Esophagus muscularis mucosa (tissue), 4 donors: ENCODE measurements at regions not wholly inside any gene's neighbourhood (a gene's known extent, or its start where the extent isn't known, plus 50 kb on each side); places are given as distances from the start of the nearest gene placed in this dataset.

Source experiments
- DNase-seq: peaks from one replicate; pipeline ENCODE4 v3.0.0-alpha.2; 2017; ENCODE audit errors: extremely low spot score
- H3K27ac ChIP-seq, 4 donors: fragments of 200-600 bp; sonication (generic); replicated peaks in 1 of 4; 1 replicate in 3 of 4; 2 replicates in 1 of 4; pipeline ENCODE4 v1.5.1; 2016 to 2019; ENCODE audit warnings: mild to moderate bottlenecking in 1 of 4
- H3K27me3 ChIP-seq, 4 donors: fragments of 200-600 bp; sonication (generic); one replicate each; pipeline versions ENCODE4 v1.5.1 to v1.6.0; 2016 to 2019
- H3K36me3 ChIP-seq, 4 donors: fragments of 200-600 bp; sonication (generic); one replicate each; pipeline ENCODE4 v1.5.1; 2016 to 2019
- H3K4me1 ChIP-seq, 4 donors: fragments of 200-600 bp; sonication (generic); one replicate each; pipeline ENCODE4 v1.5.1; 2016 to 2019
- H3K4me3 ChIP-seq, 4 donors: fragments of 200-600 bp; sonication (generic); 1 replicate in 2 of 4; 2 replicates in 2 of 4; pipeline ENCODE4 v1.5.1; 2016 to 2019; ENCODE audit warnings: mild to moderate bottlenecking in 4 of 4, moderate library complexity in 1 of 4
- H3K9me3 ChIP-seq, 4 donors: fragments of 200-600 bp; sonication (generic); 1 replicate in 3 of 4; 2 replicates in 1 of 4; pipeline ENCODE4 v1.5.1; 2016 to 2019
- EP300 ChIP-seq: sonication (generic); formaldehyde crosslinking; IDR thresholded peaks from one replicate; pipeline ENCODE4 v1.6.1; 2017; ENCODE audit warnings: antibody characterized with exemption
- POLR2A ChIP-seq: fragments of 450-650 bp; IDR thresholded peaks from one replicate; pipeline ENCODE4 v1.6.1; 2017; ENCODE audit warnings: antibody characterized with exemption, moderate library complexity, mild to moderate bottlenecking, low read depth
- POLR2AphosphoS5 ChIP-seq, 2 donors: sonication (generic); formaldehyde crosslinking; IDR thresholded peaks; one replicate each; pipeline ENCODE4 v1.6.1; 2017; ENCODE audit warnings: antibody characterized with exemption in 2 of 2
- WGBS: methylation state at CpG from one replicate; pipeline ENCODE4 v1.1.5; 2018; 5-methylcytosine and 5-hydroxymethylcytosine counted together
- intact Hi-C: fragments of 100-400 bp; cut with DNase I; formaldehyde crosslinking; loops from one replicate; pipeline ENCODE4 v1.15.1; 2023
- TF ChIP-seq, protein P1 (sequence below), 3 experiments: fragments of 200-600 bp in 2 of 3; fragments of 450-650 bp in 1 of 3; sonication (generic) in 2 of 3; IDR thresholded peaks; one replicate each; pipeline ENCODE4 v1.5.1; 2017 to 2019; ENCODE audit warnings: antibody characterized with exemption in 3 of 3, mild to moderate bottlenecking in 2 of 3, moderate library complexity in 1 of 3

DNA sequence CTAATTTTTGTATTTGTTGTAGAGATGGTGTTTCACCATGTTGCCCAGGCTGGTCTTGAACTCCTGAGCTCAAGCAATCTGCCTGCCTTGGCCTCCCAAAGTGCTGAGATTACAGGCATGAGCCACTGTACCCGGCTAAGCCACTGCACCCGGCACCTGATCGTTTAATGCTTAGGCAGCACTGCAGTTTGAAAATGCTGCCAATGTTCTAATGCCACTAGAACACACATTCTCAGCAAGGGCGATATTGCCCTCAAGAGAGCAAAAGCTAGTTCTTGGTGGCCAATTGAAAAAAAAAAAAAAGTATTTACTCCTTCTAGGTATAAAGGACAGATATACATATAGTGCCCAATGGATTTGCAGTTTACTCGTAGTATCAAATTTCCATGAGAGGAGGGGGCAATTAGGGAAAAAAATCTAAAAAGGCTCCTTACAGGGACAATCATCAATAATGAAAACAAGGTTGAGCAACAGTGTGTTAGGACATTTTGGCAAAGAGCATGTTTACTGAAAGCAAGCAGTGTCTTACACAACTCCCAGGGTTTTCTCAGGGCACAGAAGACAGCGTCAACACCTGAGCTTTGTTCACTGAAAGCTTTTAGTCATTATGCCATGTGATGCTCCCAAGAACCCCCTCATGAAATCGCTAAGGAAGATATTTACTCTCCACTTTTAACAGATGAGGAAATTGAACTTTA lies 199.9 kb upstream of the PKDCC start:
- WGBS = 70% methylated on average over 7 of the region's 7 CpGs
- H3K4me1 ChIP-seq = no peaks in the 10 kb centered on the region
- H3K36me3 ChIP-seq = no peaks in the 10 kb centered on the region
- H3K27me3 ChIP-seq = peaks cover 0 to 9% (median 0%) of the 10 kb centered on the region in 4 donors
- no peak overlapping the region for H3K27ac ChIP-seq
- intact Hi-C loops = loop anchor here (10.0 kb wide), 1 partner anchor 487 kb away; no protein-coding TSS in a partner anchor
- no peaks in the 10 kb centered on the region for H3K9me3 ChIP-seq
- TF ChIP-seq EP300 = no peak
- peak in 1 of 2 donors; percentile 28 for TF ChIP-seq POLR2AphosphoS5 (IDR thresholded peaks at IDR 0.05)
- no peak overlapping the region for H3K4me3 ChIP-seq
- peak; percentile 34 for DNase-seq

DNA sequence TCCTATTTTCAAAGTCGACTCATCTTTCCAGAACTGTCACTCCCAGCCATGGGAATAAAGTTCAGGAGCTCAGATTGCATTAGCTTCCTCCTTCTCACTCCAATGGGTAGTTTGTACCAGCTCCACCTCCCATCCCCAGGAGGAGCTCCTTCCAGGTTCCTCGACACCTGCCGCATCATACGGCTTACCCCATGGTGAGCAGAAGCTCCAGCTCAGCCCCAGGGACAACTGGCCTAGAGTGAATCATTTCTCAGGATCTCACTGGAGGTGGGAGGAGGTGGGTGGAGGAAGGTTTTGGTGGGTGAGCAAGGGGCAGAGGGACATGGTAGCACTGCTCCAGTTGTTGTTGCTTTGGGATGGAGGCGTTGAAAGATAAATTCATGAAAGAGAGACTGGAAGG lies 196.3 kb upstream of the PKDCC start:
- H3K27me3 ChIP-seq = peaks cover 0 to 3% (median 0%) of the 10 kb centered on the region in 4 donors
- no peaks in the 10 kb centered on the region for H3K9me3 ChIP-seq
- DNase-seq = no peak
- no peaks in the 10 kb centered on the region for H3K4me1 ChIP-seq
- intact Hi-C loops = no loop called here
- H3K36me3 ChIP-seq = no peaks in the 10 kb centered on the region
- 84% methylated on average over 5 of the region's 5 CpGs for WGBS
- no peak overlapping the region for H3K27ac ChIP-seq
- no peak overlapping the region for H3K4me3 ChIP-seq
- TF ChIP-seq EP300 = no peak
- no peak for TF ChIP-seq POLR2AphosphoS5 (IDR thresholded peaks at IDR 0.05)
- TF ChIP-seq, protein P1, sequence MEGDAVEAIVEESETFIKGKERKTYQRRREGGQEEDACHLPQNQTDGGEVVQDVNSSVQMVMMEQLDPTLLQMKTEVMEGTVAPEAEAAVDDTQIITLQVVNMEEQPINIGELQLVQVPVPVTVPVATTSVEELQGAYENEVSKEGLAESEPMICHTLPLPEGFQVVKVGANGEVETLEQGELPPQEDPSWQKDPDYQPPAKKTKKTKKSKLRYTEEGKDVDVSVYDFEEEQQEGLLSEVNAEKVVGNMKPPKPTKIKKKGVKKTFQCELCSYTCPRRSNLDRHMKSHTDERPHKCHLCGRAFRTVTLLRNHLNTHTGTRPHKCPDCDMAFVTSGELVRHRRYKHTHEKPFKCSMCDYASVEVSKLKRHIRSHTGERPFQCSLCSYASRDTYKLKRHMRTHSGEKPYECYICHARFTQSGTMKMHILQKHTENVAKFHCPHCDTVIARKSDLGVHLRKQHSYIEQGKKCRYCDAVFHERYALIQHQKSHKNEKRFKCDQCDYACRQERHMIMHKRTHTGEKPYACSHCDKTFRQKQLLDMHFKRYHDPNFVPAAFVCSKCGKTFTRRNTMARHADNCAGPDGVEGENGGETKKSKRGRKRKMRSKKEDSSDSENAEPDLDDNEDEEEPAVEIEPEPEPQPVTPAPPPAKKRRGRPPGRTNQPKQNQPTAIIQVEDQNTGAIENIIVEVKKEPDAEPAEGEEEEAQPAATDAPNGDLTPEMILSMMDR (IDR thresholded peaks at IDR 0.05) = no peak
- no peak for TF ChIP-seq POLR2A

DNA sequence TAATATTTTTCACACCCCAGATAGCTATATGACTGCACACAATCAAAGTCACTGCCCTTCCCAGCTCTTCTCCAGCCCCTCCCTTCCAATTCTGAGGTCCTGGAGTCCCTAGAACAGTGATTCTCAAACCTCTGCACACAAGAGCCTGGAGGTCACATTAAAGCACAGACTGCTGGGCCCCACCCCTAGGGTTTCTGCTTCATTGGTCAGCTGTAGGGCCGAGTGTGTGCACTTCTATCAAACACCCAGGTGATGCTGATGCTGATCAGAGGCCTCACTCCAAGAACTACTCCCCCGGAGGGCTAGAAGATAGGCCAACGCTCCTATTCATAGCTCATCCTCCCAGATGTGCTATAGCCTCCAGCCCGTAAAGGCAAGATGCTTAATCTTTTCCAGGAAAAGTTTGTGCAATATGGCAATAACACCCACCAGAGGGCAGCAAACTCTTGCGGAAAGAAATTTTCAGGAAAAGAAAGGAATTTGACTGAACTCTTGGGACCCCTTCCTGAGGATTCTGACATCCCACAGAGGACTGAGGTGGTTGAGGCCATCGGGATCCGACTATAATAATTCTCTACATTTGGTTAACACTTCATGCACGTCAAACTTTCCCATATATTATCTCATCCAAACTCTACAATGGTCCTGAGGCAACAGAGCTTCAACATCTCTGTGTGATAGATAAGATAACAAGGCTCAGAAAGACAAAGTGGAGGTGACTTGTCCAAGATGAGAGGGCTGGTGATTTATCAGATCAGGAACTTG lies 194.2 kb upstream of the PKDCC start:
- no peak overlapping the region for H3K4me3 ChIP-seq
- H3K27ac ChIP-seq = no peak overlapping the region
- no peaks in the 10 kb centered on the region for H3K4me1 ChIP-seq
- intact Hi-C loops = no loop called here
- no peak for DNase-seq
- WGBS = 8% methylated on average over 8 of the region's 8 CpGs
- H3K9me3 ChIP-seq = no peaks in the 10 kb centered on the region
- no peaks in the 10 kb centered on the region for H3K36me3 ChIP-seq
- TF ChIP-seq POLR2A (no peak), EP300 (no peak)
- TF ChIP-seq, protein P1 (IDR thresholded peaks at IDR 0.05) = peak; percentile 70 to 74 (median 72)
- no peaks in the 10 kb centered on the region for H3K27me3 ChIP-seq

DNA sequence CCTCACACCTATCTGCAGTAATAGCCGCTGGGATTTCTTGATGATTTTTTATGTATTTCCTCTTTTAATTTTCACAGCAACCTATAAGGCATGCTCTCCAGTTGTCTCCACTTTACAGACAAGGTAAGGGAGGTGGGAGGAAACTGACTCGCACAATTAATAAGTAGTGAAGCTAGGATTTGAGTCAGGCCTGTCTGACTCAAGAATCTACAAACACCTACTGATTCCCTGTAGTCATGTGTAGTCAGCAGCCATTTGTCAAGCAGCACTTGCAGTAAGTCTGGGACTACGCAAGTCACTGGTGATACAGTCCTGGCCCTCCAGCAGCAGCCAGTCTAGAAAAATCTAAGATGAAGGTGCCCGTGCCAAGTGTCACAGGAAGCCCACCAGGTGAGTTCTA lies 193.6 kb upstream of the PKDCC start:
- no peaks in the 10 kb centered on the region for H3K9me3 ChIP-seq
- no peak overlapping the region for H3K4me3 ChIP-seq
- intact Hi-C loops = no loop called here
- no peaks in the 10 kb centered on the region for H3K27me3 ChIP-seq
- H3K27ac ChIP-seq = no peak overlapping the region
- WGBS = 93% methylated on average over 4 of the region's 4 CpGs
- DNase-seq = no peak
- no peaks in the 10 kb centered on the region for H3K4me1 ChIP-seq
- TF ChIP-seq, protein P1 (IDR thresholded peaks at IDR 0.05) = no peak
- no peak for TF ChIP-seq POLR2AphosphoS5 (IDR thresholded peaks at IDR 0.05)
- TF ChIP-seq POLR2A = no peak
- TF ChIP-seq EP300 = no peak
- no peaks in the 10 kb centered on the region for H3K36me3 ChIP-seq

DNA sequence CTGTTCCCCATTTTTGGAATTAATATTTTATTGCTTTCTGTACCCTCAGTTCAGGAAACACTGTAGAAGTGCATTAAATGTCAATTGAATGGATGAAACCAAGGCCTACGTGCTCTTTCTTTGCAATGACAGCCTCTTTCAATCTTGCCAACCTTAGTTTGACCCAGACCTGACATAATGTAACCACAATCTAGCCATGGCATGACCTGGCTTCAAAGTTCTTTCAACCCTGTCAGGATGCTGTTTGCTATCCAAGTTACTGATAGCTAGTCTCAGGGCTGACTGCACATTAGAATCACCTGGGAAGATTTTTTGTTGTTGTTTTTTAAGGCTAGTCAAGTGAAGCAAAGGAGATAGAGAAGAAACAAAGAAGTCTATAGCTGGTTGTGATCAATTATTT lies 190.9 kb upstream of the PKDCC start:
- intact Hi-C loops = no loop called here
- H3K4me1 ChIP-seq = no peaks in the 10 kb centered on the region

More for the DNA sequence above, 190.9 kb upstream of the PKDCC start:
- TF ChIP-seq, protein P1 (IDR thresholded peaks at IDR 0.05) = no peak
- TF ChIP-seq POLR2AphosphoS5 (IDR thresholded peaks at IDR 0.05) (no peak), EP300 (no peak), POLR2A (no peak)
- no peaks in the 10 kb centered on the region for H3K27me3 ChIP-seq
- H3K36me3 ChIP-seq = no peaks in the 10 kb centered on the region
- no peaks in the 10 kb centered on the region for H3K9me3 ChIP-seq
- no peak overlapping the region for H3K27ac ChIP-seq
- no peak overlapping the region for H3K4me3 ChIP-seq
- no peak for DNase-seq
- 86% methylated on average over 1 of the region's 1 CpG for WGBS
